ENCODE measurements at regions not wholly inside any gene's neighbourhood (a gene's known extent, or its start where the extent isn't known, plus 50 kb on each side); places are given as distances from the start of the nearest gene placed in this dataset.

DNA sequence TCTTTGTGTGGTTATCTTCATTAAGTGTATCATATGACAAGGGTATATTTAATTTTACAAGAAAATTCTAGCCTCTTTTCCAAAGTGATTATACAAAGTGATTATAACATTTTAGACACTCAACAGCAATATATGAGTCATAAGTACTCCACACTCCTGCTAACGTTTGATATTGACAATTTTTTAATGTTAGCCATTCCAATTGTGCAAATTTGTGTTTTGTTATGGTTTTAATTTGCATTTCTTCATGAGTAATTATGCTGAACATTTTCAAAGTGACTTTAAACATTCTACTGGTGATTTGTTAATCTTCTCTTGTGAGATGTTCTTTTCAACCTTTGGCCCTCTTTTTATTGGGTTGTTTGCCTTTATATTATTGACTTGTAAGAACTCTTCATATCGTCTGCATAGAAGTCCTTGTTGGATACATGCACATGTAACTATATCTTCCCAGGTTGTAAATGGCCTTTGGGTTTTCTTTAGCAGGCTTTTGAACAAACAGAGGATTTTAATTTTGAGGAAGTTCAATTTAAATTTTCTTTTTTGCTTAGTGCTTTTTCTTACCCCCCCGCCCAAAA, 771.6 kb upstream of the ZNF608 start:
- Mint-ChIP-seq H3K36me3 (ENCODE audit: insufficient read depth, unreplicated experiment) (no peaks in the 10 kb centered on the region), H3K9me3 (ENCODE audit: unreplicated experiment) (no peaks in the 10 kb centered on the region), H3K4me3 (ENCODE audit: unreplicated experiment) (no peak overlapping the region), H3K27me3 (ENCODE audit: insufficient read depth, unreplicated experiment) (no peaks in the 10 kb centered on the region), H3K27ac (ENCODE audit: unreplicated experiment) (no peak overlapping the region), H3K4me1 (ENCODE audit: low read depth, unreplicated experiment) (no peaks in the 10 kb centered on the region)
- BruUV-seq (replicated peaks) = no TSS peak
- Histone ChIP-seq H3K9me3 (no peaks in the 10 kb centered on the region), H3K36me3 (ENCODE audit: control insufficient read depth, insufficient read depth, low read length) (no peaks in the 10 kb centered on the region), H3K27me3 (replicated peaks; ENCODE audit: control insufficient read depth, insufficient read depth, low read length) (no peaks in the 10 kb centered on the region), H3K4me1 (no peaks in the 10 kb centered on the region), H3K4me3 (ENCODE audit: low read depth, low read length) (no peak overlapping the region)
- DNase-seq = no peak
- POLR2A ChIA-PET = no interaction called here
- TF ChIP-seq, protein P1, sequence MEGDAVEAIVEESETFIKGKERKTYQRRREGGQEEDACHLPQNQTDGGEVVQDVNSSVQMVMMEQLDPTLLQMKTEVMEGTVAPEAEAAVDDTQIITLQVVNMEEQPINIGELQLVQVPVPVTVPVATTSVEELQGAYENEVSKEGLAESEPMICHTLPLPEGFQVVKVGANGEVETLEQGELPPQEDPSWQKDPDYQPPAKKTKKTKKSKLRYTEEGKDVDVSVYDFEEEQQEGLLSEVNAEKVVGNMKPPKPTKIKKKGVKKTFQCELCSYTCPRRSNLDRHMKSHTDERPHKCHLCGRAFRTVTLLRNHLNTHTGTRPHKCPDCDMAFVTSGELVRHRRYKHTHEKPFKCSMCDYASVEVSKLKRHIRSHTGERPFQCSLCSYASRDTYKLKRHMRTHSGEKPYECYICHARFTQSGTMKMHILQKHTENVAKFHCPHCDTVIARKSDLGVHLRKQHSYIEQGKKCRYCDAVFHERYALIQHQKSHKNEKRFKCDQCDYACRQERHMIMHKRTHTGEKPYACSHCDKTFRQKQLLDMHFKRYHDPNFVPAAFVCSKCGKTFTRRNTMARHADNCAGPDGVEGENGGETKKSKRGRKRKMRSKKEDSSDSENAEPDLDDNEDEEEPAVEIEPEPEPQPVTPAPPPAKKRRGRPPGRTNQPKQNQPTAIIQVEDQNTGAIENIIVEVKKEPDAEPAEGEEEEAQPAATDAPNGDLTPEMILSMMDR (IDR thresholded peaks at IDR 0.05; ENCODE audit: insufficient read depth in 1 of 2, low read depth in 1 of 2, low read length in 1 of 2, severe bottlenecking in 1 of 2, unreplicated experiment in 1 of 2) = no peak
- CTCF ChIA-PET = no interaction called here
- intact Hi-C loops (cut with micrococcal nuclease; ENCODE audit: unreplicated experiment) = no loop called here

DNA sequence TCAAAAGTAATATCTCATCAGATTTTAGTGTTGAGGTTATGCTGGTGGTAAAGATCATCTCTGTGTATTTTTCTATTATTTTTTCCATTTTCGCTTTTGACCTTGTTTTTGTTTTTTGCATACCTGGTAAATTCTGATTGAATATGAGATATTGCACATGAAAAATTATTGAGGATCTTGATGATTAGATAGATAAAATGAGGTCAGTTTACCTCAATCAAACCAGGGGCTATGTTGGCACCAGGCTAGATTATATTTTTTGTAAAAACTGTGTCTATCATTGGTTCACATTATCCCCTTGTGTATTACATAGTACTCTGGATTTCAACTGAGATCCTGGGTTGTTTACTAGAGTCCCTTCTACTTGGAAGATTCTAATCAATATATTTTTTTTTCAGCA, 774.9 kb upstream of the ZNF608 start:
- no peaks in the 10 kb centered on the region for H3K4me1 Mint-ChIP-seq (ENCODE audit: low read depth, unreplicated experiment)
- Histone ChIP-seq H3K4me1 (no peaks in the 10 kb centered on the region), H3K36me3 (ENCODE audit: control insufficient read depth, insufficient read depth, low read length) (no peaks in the 10 kb centered on the region), H3K27me3 (replicated peaks; ENCODE audit: control insufficient read depth, insufficient read depth, low read length) (no peaks in the 10 kb centered on the region), H3K9me3 (no peaks in the 10 kb centered on the region), H3K4me3 (ENCODE audit: low read depth, low read length) (no peak overlapping the region)
- TF ChIP-seq, protein P1 (IDR thresholded peaks at IDR 0.05; ENCODE audit: insufficient read depth in 1 of 2, low read depth in 1 of 2, low read length in 1 of 2, severe bottlenecking in 1 of 2, unreplicated experiment in 1 of 2) = no peak
- no peaks in the 10 kb centered on the region for H3K36me3 Mint-ChIP-seq (ENCODE audit: insufficient read depth, unreplicated experiment)
- intact Hi-C loops (cut with micrococcal nuclease; ENCODE audit: unreplicated experiment) = no loop called here
- ChIA-PET POLR2A (no interaction called here), CTCF (no interaction called here)
- no peaks in the 10 kb centered on the region for H3K27me3 Mint-ChIP-seq (ENCODE audit: insufficient read depth, unreplicated experiment)
- no TSS peak for BruUV-seq (replicated peaks)
- H3K27ac Mint-ChIP-seq (ENCODE audit: unreplicated experiment) = no peak overlapping the region
- no peak for DNase-seq
- no peak overlapping the region for H3K4me3 Mint-ChIP-seq (ENCODE audit: unreplicated experiment)
- no peaks in the 10 kb centered on the region for H3K9me3 Mint-ChIP-seq (ENCODE audit: unreplicated experiment)

DNA sequence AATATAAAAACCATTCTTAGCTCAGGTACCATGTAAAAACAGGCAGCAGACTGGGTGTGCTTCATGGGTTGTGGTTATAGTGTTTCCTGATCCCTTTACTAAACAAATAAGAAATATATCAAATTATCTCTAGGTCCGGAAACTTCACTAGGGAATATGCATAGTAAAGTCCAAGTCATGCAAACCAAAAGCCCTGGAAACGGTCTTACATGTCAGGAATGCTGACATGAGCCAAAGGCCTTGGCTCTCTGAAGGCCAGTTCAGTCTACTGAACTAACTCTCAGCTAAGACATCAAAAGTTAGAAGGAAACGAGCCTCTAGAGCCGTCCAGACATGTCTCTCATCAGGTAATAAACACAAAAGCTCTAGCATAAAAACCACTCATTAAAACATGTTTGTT, 778.9 kb upstream of the ZNF608 start:
- no peak overlapping the region for H3K4me3 ChIP-seq (ENCODE audit: low read depth, low read length)
- Mint-ChIP-seq H3K36me3 (ENCODE audit: insufficient read depth, unreplicated experiment) (no peaks in the 10 kb centered on the region), H3K27ac (ENCODE audit: unreplicated experiment) (no peak overlapping the region), H3K9me3 (ENCODE audit: unreplicated experiment) (no peaks in the 10 kb centered on the region), H3K4me1 (ENCODE audit: low read depth, unreplicated experiment) (no peaks in the 10 kb centered on the region), H3K27me3 (ENCODE audit: insufficient read depth, unreplicated experiment) (no peaks in the 10 kb centered on the region), H3K4me3 (ENCODE audit: unreplicated experiment) (no peak overlapping the region)
- no peak for DNase-seq
- H3K27me3 ChIP-seq (replicated peaks; ENCODE audit: control insufficient read depth, insufficient read depth, low read length) = no peaks in the 10 kb centered on the region
- H3K9me3 ChIP-seq = no peaks in the 10 kb centered on the region
- TF ChIP-seq, protein P1 (IDR thresholded peaks at IDR 0.05; ENCODE audit: insufficient read depth in 1 of 2, low read depth in 1 of 2, low read length in 1 of 2, severe bottlenecking in 1 of 2, unreplicated experiment in 1 of 2) = no peak
- intact Hi-C loops (cut with micrococcal nuclease; ENCODE audit: unreplicated experiment) = no loop called here
- no peaks in the 10 kb centered on the region for H3K4me1 ChIP-seq
- POLR2A ChIA-PET = no interaction called here
- no TSS peak for BruUV-seq (replicated peaks)
- CTCF ChIA-PET = no interaction called here
- H3K36me3 ChIP-seq (ENCODE audit: control insufficient read depth, insufficient read depth, low read length) = no peaks in the 10 kb centered on the region
